ENCODE measurements at regions not wholly inside any gene's neighbourhood (a gene's known extent, or its start where the extent isn't known, plus 50 kb on each side); places are given as distances from the start of the nearest gene placed in this dataset.

DNA sequence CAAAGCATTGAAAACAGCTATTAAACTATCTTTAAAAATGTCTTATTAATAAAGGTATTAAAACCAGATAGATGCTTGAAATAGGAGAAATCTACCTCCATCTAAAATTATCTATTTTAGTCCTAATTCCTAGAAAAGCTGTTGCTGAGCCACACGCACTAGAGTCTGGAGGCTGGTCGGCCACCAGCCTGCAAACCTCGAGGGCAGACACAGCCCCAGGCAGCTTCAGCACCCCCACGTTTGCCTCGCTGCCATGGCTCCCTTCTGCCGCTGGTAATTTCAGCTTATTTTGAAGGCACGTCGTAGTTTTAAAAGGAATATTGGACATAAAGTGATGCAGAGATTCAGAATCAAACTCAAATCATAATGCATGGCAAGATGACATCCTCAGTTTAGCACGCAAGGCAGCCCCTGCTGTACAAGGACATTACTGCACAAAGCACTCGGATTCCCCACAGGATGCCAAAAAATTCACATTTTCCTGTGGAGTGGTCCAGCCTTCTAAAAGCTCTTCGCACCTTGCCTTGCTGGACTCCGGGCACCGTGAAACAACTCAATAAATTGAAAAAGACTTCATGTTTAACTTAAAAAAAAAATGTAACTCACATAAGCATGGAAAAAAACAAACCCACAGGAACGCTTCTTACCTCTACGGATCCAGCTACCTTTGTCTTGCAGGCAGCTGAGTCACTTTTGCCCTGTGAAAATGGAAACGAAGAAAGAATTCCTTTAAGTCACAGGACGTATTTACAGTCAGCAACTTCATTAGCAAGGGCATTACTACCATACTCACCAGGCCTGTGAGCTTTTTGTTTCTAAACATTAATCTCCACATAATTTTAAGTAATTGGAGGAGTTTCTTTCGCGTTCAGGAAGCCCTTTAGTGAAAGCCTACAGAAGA lies 143.4 kb upstream of the RPS6KA2 start:
- no peak for DNase-seq

- no peak for DNase-seq
Measured at GRCh38 chr6:166769648-166770047, 142.6 kb upstream of the RPS6KA2 start.

DNA sequence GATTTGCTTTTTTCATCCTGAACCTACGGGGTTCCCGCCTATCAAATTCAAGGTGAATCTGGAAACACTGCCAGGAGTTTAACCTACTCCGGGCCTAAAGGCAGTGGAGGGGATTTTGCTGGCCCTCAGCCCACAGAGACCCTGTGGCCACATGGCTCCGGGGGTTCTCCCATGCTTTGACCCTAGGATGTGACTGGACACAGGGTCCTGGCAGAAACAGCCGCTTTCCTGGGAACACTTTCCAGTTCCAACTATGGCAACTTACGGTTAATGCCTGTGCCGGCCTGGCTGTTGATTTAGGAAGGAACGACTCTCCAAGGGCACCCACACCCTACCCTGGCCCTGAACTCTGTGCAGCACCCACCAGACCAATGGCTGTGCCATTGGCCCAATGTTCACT lies 141.7 kb upstream of the RPS6KA2 start:
- DNase-seq, result no peak

DNA sequence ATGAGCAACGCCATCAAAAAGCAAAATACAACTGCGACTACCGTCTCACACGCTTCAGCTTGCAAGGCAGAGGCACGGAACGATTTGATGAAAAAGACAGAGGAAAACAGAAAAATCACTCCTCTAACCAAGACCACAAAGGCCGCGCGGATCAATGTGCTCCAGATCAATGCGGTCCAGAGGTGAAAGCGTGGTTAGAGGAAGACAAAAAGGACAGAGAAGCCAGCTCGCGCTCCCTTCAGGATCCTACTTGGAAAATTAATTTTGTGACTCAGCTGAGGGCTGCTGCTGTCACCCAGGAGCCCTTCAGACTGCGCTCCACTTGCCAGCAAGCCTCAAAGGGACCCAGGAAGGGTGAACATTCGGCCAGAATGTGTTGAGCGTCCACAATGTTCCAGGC lies 140.2 kb upstream of the RPS6KA2 start:
- no peak for DNase-seq

DNA sequence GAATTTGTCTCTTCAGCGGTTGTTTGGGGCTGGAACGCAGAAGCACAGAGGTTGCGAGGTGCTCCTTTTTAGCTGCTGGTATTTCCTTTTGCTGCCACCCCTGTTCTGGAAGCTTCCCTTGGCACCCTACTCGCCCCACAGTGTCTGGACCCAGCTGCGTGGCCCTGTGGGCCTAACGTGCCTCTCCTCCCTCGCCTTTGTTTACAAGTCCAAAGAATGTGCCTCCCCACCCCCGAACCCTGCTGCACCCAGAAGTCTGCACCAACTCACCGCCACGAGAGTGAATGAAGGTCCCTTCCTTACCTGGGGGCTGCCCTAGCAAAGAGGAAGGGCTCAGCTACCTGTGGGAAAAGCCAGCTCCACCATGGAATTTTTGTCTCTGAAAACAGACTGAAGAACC lies 139.7 kb upstream of the RPS6KA2 start:
- no peak for DNase-seq

DNA sequence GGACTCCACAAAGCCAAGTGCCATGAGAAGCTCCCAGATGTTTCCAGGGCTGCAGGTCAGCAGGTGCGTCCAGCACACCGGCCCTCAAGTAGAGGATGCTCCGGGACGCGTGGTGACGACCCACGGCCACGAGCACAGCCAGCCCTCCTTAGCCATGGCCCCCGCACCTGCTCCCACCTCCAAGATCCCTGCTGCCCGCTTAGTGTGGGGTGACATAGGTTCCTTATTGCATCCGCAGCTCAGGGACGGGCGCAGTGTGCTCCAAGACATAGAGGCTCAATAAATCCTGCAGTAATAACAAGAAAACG lies 138.1 kb upstream of the RPS6KA2 start:
- DNase-seq, result no peak

- no peak for DNase-seq
Measured at GRCh38 chr6:166764473-166765233, 137.6 kb upstream of the RPS6KA2 start.

GRCh38 chr6:166763606-166764472 lies 136.8 kb upstream of the RPS6KA2 start:
- DNase-seq, result no peak

DNA sequence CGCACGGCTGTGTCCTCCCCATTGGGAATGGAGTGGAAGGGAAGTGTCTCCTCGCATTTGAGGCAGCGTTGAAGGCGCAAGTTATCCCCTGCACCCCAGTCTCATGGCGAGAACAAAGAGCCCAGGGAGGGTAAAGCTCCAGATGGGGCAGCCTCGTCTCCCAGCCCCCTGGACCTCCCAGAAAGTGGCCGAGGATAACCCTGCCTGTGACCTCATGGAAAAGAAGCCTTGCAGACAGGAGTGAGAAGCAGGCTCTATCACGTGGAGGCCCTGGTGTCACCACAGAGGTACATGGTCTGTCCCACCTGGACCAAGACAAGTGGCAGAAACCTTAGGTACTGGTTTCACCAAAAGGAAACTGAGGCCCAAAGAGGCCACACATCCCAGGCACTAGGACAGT lies 134.8 kb upstream of the RPS6KA2 start:
- DNase-seq, result no peak

- no peak for DNase-seq
Measured at GRCh38 chr6:166760288-166760687, 133.2 kb upstream of the RPS6KA2 start.

DNA sequence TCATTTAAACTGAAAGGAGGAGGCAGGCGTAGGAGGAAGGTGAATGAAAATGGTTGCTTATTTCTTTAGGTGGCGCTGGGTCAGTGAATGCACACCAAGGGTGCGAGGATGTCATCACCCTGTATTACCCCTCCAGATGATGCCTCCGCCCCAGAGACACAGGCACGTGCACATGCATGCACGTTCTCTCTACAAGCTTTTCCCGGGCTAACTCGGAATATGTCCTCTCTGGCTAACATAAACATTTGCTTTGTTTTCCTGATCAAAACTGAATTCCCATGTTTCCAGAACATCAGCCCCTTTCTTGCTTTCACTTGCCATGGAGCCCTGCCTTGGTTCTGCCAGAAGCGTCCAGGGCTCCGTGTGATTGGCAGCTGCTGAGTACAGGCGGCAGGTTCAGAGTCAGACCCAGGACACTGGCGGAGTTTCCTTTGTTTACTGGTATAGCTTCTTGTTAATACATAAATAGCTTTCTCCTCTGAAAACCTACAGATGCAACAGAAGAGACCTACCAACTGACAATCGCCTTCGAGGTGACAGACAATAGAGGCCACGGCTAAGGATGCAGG lies 131.2 kb upstream of the RPS6KA2 start:
- no peak for DNase-seq

GRCh38 chr6:166757232-166758135 lies 130.4 kb upstream of the RPS6KA2 start:
- DNase-seq, result peak; percentile 62

- DNase-seq, result no peak
Measured at GRCh38 chr6:166754218-166755030, 127.4 kb upstream of the RPS6KA2 start.

DNA sequence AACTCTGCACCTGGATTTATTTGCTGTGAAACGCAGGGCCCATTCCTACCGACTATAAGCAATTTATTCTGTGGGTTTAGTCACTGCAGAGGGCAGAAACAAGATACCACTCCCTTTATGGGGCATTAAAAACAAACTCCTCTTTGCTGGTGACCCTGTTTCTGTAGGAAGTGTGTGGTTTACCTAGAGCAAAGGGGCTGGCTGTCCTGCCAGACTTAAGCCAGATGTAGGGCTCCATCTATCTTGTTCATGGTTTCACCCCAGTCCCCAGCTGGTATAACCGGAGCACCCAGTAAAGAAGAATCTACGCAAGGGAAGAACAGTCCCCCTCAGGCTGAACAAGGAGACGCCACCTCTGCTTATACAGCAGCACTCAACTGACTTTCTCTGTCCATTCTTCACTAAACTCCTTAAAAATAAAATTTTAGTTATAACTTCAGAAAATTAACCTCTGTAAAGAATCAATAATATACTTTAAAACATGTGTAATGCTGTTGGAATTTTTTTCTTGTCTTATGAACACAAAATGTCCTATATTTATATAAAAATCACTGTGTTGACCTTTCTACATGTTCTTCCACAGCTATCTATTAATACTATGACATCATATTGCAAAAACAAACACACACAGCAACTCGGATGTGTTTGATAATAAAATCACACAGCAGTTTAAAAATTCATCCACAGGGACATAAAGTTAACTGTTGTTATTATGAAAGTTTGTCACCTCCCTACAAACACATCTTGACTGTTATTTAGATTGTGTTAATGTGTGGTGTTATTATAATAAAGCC lies 126.1 kb upstream of the RPS6KA2 start:
- DNase-seq, result no peak

GRCh38 chr6:166752097-166752496 lies 125.0 kb upstream of the RPS6KA2 start:
- DNase-seq, result no peak

GRCh38 chr6:166751051-166751595 lies 124.1 kb upstream of the RPS6KA2 start:
- DNase-seq, result no peak

DNA sequence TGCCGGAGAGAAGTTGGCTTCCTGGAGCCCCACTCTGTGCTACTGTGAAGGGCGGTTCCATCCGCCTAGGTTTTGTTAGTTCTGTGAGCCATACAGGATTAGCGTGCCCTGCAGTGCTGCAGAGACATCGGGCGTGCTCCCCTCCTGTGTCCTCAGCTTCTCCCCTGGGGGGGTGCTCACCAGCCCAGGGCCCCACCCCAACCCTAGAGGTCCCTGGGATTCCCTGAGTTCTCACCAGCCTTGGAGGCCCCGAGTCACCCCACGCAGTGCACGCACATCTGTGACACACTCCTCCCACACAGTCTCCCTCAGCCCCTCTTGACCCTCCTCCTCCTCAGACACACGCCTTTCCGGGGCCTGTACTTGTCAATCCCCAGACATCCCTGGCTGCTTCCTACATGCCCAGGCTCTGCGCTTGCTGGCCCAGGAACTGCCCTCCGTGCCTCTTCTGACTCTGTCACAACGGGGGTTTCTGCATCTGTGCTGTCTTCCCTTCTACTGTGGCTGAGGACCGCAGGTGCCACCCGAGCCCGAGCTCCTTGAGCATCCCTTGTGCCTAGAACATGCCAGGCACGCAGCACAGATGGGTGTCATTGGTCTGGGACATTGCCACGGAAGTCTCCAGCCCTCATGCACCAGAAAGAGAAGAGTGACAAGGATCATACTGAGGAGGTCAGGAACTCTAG lies 123.2 kb upstream of the RPS6KA2 start:
- no peak for DNase-seq

DNA sequence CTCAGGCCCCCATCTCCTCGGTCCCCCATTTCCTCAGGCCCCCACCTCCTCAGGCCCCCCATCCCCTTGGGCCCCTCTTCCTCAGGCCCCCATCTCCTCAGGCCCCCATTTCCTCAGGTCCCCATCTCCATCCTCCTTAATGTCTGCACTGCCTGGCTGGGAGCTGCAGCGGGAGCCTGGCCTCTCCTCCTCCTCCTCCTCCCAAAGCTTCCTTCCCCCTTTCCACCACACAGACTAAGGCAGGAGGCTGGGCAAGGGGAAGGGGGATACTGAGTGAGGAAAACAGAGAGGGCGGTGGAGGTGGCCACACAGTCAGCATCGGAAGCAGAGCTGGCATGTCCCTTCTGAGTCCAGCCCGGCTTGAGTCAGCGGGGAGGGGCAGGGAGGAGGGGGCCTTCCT lies 122.6 kb upstream of the RPS6KA2 start:
- DNase-seq, result no peak
